Lung (tissue), 11 donors: ENCODE measurements at regions not wholly inside any gene's neighbourhood (a gene's known extent, or its start where the extent isn't known, plus 50 kb on each side); places are given as distances from the start of the nearest gene placed in this dataset.

Experiments
- ATAC-seq: fragments of 200-7000 bp; cut with Tn5 transposase; one replicate; pipeline ENCODE4 v1.9.1; 2020; ENCODE audit warnings: moderate number of reproducible peaks; ENCODE audit not compliant: insufficient read depth, low FRiP score
- DNase-seq, 3 donors: peaks; one replicate each; pipeline ENCODE4 v3.0.0-alpha.2; 2013 to 2017
- H3K27ac ChIP-seq, 2 donors: one replicate each; pipeline ENCODE4 v1.5.1; 2013; ENCODE audit warnings: mild to moderate bottlenecking in 2 of 2, moderate library complexity in 2 of 2, control low read depth in 1 of 2, inconsistent platforms in 1 of 2, low read depth in 1 of 2, low read length in 1 of 2
- H3K27me3 ChIP-seq, 3 donors: one replicate each; pipeline ENCODE4 v1.5.1; 2013; ENCODE audit warnings: low read length in 2 of 3; ENCODE audit not compliant: control insufficient read depth in 3 of 3, insufficient read depth in 3 of 3
- H3K36me3 ChIP-seq, 4 donors: one replicate each; pipeline ENCODE4 v1.5.1; 2013; ENCODE audit warnings: low read length in 4 of 4, mild to moderate bottlenecking in 1 of 4, moderate library complexity in 1 of 4; ENCODE audit not compliant: control insufficient read depth in 4 of 4, insufficient read depth in 4 of 4
- H3K4me1 ChIP-seq, 5 donors: one replicate each; pipeline ENCODE4 v1.5.1; 2013; ENCODE audit warnings: low read length in 5 of 5, mild to moderate bottlenecking in 2 of 5, moderate library complexity in 1 of 5; ENCODE audit not compliant: control insufficient read depth in 5 of 5, insufficient read depth in 5 of 5
- H3K4me3 ChIP-seq: one replicate; pipeline ENCODE4 v1.5.1; 2013; ENCODE audit warnings: mild to moderate bottlenecking, control low read depth, moderate library complexity
- H3K9ac ChIP-seq, 2 donors: one replicate each; pipeline ENCODE4 v1.5.1; 2013; ENCODE audit warnings: low read length in 2 of 2, control low read depth in 1 of 2; ENCODE audit not compliant: insufficient read depth in 1 of 2
- H3K9me3 ChIP-seq, 4 donors: one replicate each; pipeline ENCODE4 v1.5.1; 2013; ENCODE audit warnings: low read length in 3 of 4, mild to moderate bottlenecking in 1 of 4, moderate library complexity in 1 of 4; ENCODE audit not compliant: control insufficient read depth in 4 of 4, insufficient read depth in 3 of 4
- CTCF ChIP-seq: IDR thresholded peaks from 2 replicates; pipeline ENCODE4 v1.5.1; 2012; ENCODE audit warnings: mild to moderate bottlenecking; ENCODE audit errors: control extremely low read depth, extremely low read depth
- WGBS, 2 donors: extraction: QIAGEN DNeasy Blood & Tissue Kit; methylation state at CpG; one replicate each; pipeline ENCODE4 v1.1.7; 2013; 5-methylcytosine and 5-hydroxymethylcytosine counted together
- donor health status: control.
- donor health status: control.
- donor health status: Bipolar disorder and iron deficiency.
- donor health status: healthy.
- donor health status: DM: yes; HTN: yes; CAD: no.

GRCh38 chr22:48942698-48943566 is 884.7 kb downstream of the BRD1 start:
- no peaks in the 10 kb centered on the region for H3K4me1 ChIP-seq
- no peak overlapping the region for H3K9ac ChIP-seq
- H3K36me3 ChIP-seq = no peaks in the 10 kb centered on the region
- no peak for ATAC-seq
- peaks cover 0 to 2% (median 0%) of the 10 kb centered on the region in 3 donors for H3K27me3 ChIP-seq
- DNase-seq = no peak
- 71 to 74% methylated on average over 21 of the region's 21 CpGs for WGBS, 2 donors
- H3K27ac ChIP-seq = no peak overlapping the region
- no peak overlapping the region for H3K4me3 ChIP-seq
- H3K9me3 ChIP-seq = no peaks in the 10 kb centered on the region
- no peak for TF ChIP-seq CTCF

GRCh38 chr22:48941903-48942575 is 885.6 kb downstream of the BRD1 start:
- H3K9ac ChIP-seq = no peak overlapping the region
- no peaks in the 10 kb centered on the region for H3K9me3 ChIP-seq
- H3K36me3 ChIP-seq = no peaks in the 10 kb centered on the region
- ATAC-seq = no peak
- 77 to 80% methylated on average over 11 to 12 of the region's 12 CpGs for WGBS, 2 donors
- no peak overlapping the region for H3K4me3 ChIP-seq
- no peak for DNase-seq
- H3K27me3 ChIP-seq = peaks cover 0 to 2% (median 0%) of the 10 kb centered on the region in 3 donors
- no peak overlapping the region for H3K27ac ChIP-seq
- H3K4me1 ChIP-seq = no peaks in the 10 kb centered on the region
- no peak for TF ChIP-seq CTCF

GRCh38 chr22:48941033-48941902 is 886.4 kb downstream of the BRD1 start:
- H3K9me3 ChIP-seq = peaks cover 0 to 3% (median 0%) of the 10 kb centered on the region in 4 donors
- no peaks in the 10 kb centered on the region for H3K4me1 ChIP-seq
- 78 to 80% methylated on average over 23 of the region's 23 CpGs for WGBS, 2 donors
- DNase-seq (no peak), ATAC-seq (no peak)
- no peak for TF ChIP-seq CTCF
- H3K9ac ChIP-seq = no peak overlapping the region
- H3K27me3 ChIP-seq = no peaks in the 10 kb centered on the region
- H3K27ac ChIP-seq = no peak overlapping the region
- H3K4me3 ChIP-seq = no peak overlapping the region
- no peaks in the 10 kb centered on the region for H3K36me3 ChIP-seq
